ENCODE measurements at regions not wholly inside any gene's neighbourhood (a gene's known extent, or its start where the extent isn't known, plus 50 kb on each side); places are given as distances from the start of the nearest gene placed in this dataset.

DNA sequence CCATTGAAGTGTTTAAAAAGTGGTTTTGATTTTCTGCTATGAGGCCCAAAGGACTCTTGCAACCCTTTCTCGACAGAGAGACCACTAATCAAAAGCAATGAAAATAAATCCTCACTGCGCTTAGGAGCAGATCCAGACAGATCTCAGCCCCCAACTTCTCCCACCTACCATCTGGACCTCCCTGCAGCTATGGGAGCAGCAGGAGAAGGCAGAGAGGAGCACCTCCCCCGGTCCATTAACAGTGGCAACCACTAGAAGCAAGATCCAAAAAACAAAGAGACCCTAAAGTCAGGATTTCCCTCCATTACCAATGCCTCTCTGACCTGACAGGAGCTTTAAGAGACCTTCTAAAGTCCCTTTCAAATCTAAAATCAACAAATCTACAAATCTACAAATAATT, 99.0 kb upstream of the LSM8 start:
- no peak for DNase-seq

DNA sequence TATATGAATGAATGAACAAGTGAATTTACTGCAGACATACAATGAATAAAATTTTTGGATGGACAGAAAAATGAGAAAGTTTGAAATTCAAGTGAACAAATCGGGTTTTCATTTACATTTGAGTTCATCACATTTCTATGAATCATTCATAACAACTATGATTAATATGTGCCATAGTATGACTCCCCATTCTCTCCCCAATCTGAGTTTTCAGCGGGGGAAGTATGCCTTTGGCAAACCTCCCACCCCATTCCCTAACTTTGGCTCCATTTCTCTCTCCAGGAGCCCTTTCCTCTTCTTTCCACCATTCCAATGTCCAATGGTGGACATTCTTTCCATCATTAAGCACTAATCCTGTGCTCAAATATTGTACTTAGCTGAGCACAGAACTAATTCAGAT, 96.8 kb upstream of the LSM8 start:
- no peak for DNase-seq

DNA sequence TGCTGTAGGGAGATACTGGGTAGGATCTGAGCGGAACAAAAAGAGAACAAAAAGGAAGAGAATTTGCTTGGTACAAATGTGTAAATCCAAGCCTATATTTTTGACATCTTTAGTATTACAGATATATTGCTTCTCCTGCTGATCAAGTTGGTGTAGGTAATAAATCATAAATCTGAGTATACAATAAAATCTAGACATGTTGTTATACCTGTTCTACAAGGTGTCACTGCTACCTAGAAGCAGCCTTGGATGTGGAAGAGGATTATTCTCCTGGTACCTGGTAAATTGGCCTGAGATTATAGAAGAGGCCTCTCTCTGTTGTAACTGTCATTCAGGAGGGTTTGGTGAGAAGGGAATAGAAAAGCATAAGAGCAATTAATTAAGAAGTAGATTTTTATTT, 89.9 kb upstream of the LSM8 start:
- DNase-seq, result no peak

DNA sequence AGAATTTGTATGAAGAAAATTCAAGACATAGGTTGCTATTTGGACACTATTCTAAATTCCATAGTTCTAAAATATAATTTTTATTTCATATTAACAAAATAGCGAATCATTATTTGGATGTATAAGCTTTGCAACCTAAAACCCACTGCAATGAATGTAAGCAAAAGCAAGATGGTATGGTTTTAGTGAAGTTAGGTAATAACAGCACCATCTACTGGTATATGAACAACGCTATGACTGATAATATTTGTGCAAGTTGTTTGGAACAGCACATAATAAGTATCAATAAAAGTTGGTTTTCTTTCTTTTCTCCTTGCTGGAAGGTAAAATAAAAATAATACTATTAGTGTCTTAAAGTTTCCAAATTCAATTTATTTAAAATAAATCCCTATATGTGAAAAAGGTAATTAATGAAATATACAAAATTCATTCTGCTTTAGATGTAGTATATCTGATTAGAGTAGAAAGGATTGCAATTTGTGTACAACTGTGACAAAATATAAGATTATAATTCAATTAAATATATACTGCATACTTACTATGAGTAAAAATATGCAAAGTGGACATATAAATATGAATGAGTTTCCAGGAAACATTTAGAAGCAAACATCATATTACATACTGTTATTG, 79.0 kb upstream of the LSM8 start:
- no peak for DNase-seq

DNA sequence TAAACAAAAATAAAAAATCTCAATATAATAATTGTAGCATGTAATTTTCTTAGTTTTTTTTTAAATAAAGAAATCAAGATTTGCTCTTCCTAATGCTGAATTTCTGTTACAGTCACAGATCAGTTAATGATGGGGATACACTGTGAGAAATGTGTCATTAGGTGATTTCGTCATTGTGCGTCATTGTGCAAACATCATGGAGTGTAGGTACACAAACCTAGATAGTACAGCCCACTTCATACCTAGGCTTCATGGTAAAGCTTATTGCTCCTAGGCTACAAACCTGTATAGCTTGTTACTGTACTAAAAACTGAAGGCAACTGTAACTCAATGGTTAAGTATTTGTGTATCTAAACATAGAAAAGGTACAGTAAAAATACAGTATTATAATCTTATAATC, 74.4 kb upstream of the LSM8 start:
- DNase-seq, result no peak

GRCh38 chr7:118110178-118110925, 73.6 kb upstream of the LSM8 start:
- no peak for DNase-seq

DNA sequence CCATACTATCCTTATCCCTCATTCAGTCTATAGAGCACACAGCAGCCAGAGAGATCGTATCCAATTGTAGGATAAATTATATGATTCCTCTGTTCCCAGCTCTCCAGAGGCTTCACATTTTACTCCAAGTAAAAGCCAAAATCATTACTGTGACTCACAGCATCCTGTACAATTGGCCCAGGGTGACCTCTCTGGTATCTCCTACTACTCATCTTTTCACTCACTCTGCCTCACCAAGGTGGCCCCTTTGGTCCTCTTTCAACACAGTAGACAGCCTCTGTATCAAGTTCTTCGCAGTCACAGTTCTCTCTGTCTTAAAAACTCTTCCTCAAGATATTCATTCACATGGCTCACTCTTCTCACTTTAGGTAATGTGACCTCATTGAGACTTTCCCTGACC, 72.6 kb upstream of the LSM8 start:
- DNase-seq, result no peak

DNA sequence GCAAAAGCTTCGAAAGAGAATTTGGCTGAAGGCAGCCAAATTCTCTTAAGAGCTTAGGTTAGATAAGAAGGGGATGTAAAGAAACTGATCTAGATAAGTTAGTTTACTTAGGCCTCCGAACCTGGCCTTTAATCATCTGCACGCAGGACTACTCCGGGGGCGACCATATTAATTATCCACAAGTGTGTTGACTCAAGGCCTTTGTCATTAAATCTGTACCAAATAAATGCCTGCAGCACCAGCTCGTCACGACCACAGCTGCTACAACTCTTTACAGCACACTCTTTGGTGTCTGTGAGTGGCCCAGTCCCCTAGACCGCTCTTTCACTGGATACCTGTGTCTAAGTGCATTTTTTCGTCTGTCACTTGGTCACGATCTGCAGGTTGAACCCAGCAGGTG, 69.8 kb upstream of the LSM8 start:
- DNase-seq, result no peak

DNA sequence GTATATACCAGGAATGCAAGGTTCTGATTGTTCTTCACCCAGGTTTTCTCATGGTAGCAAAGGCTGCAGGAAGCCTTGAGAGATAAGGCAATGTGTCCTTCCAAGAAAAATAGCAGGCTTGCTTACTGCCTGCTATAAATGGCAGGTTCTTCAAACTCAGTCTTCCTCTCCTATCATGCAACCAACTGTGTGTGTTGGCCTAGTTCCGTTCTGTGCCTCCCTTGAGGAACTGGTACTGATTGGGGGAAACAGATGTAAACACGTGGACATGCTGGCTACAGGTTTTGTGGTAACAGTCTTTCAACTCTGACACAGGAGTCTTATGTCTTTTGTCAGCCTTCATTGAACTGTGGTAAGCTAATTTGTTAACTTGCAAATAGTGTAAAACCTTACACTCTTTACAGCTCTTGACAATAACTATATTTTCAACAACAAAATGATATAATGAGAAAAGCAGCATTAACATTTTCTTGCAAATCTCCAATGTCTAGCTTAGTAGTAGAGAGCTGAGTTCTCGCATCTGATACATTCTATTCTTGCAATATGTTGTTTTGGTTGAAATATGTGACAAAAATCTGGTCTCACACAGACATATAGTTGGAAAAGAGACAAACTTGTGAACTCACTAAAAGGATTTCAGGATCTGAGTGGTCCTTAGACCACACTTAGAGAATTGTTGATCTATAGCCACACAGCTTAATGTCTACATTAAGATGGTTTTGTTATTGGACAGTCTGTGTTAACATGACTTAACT, 54.7 kb upstream of the LSM8 start:
- no peak for DNase-seq

DNA sequence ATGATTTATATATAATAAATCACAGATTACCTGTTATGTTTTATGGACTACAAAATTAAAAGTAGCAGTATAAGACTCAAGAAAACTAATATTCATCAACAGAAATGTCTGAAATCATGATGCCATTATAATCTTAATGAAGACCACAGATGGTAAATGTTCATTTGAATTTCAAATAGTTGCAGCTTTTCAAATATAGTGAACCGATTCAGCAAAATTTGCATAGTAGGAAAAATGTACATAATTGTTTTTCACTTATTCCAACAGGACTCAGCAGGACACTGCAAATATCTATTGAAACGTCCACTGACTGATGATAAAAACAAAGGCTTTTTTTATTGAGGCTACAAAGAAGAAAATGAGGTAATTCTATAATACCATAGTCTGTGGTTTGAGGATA, 51.2 kb upstream of the LSM8 start:
- DNase-seq, result no peak

Data from stimulated activated CD4-positive, alpha-beta T cell treated with anti-CD3 and anti-CD28 coated beads, Interleukin-2, amount 100 ng/mL, for 48 hours (primary cell).